Right renal pelvis (tissue), 4 donors: ENCODE measurements at regions not wholly inside any gene's neighbourhood (a gene's known extent, or its start where the extent isn't known, plus 50 kb on each side); places are given as distances from the start of the nearest gene placed in this dataset.
A peak's percentile ranks its signal among the peaks of the same experiment; 100 is the strongest.
"Not testable (repeated sequence)": the region's sequence is repeated elsewhere in the genome, so short reads cannot be mapped to it uniquely, and the experiment has no call there.

ENCODE experiments used
- DNase-seq, 4 donors: peaks; one replicate each; pipeline ENCODE4 v3.0.0-alpha.2; 2013; ENCODE audit warnings: low read depth in 4 of 4, low spot score in 3 of 4, missing footprints in 1 of 4

DNA sequence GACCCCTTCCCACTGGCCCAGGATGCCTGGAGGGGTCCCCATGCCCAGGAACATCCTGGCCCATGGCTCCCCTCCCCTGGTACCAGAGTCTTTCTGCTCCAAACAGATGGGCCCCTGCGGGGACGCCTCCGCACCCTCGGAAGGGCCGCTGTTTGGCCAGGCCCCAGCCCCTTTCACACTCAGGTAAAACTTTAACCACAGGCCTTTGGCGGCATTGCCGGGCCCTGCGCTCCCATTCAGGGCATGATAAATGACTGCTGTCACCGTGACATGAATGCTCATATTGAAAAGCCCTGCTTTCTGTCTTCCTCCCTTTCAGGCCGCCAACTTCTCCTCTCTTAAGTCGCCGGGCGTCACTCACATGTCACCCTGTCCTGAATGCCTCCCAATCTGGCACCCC, 141.5 kb upstream of the TOP1 start:
- no peak for DNase-seq

DNA sequence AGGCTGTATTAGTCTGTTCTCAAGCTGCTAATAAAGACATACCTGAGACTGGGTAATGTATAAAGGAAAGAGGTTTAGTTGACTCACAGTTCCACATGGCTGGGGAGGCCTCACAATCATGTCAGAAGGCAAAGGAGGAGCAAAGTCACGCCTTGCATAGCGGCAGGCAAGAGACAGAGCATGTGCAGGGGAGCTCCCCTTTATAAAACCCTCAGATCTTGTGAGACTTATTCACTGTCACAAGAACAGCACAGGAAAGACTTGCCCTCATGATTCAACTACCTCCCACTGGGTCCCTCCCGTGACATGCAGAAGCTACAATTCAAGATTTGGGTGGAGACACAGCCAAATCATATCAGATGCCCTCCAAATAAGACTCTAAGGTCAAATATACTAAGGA, 139.4 kb upstream of the TOP1 start:
- DNase-seq, result not testable (repeated sequence)

DNA sequence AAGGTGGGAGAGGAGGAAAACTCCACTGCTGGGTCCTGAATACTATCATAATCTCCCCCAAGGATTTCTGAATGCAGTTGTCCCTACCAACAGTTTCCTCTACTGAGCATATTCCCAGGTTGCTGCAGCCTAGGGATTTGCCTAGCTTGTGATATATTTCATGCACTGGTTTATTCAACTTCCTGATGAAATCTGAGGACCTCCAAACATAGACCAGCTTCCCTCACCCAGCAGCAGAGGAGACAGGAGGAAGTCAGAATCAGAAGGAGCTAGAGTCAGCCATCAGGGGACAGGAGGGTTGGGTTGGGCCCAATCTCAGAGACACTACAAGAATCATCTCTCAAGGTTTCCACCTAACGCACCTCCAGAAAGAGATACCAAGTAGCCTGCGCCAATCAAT, 138.4 kb upstream of the TOP1 start:
- DNase-seq, result no peak

DNA sequence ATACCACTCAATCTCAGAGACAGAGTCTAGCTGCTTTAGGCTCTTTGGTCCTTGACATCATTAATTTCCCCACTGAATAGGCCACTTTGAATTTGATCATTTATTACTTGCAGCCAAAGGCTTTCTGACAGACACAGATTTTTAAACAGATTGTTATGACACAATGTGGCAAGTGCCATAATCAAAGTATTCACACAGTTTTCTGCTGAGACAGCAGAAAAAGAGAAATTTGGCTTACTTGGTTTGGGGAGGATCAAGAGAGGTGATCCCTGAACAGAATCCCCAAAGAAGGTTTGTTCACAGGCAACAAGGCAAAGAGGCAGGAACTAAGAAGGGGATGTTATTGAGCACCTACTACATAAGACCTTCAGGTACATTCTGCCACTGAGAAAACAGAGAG, 138.0 kb upstream of the TOP1 start:
- DNase-seq, result no peak

DNA sequence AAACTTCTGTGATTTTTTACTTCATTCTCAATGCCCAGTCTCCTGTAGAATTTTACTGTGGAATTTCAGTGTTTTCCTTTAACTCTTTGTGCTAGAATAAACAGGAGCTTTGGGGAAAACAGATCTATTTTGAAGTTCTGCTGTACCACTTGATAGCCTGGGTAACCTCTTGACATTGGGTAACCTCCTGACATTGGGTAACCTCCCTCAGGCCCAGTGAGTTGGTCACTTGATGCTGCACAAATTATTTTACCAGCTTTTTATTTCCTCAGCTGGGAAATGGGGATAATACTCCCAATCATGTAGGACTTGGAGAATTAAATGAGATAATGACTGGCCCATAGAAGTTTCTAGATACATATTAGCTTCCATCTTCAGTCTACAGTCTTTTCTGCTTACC, 137.3 kb upstream of the TOP1 start:
- no peak for DNase-seq

DNA sequence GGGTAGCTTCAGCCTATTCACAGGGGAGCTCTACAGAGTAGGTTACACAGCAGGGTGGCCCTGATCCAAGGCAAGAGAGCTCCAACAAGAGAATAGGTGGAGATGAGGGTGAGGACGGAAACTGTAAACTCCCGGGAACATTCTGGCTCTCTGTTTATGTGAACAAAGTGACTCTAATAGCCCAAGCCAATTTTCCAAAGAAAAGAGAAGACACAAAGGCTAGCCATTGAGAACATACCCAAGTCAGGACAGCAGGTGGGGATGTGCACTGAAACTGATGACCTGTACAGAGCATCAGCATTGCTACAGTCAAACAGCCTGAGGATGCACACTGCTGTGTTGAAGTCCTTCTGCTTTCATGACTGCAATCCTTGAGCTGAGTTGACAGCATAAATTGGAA, 136.0 kb upstream of the TOP1 start:
- no peak for DNase-seq

DNA sequence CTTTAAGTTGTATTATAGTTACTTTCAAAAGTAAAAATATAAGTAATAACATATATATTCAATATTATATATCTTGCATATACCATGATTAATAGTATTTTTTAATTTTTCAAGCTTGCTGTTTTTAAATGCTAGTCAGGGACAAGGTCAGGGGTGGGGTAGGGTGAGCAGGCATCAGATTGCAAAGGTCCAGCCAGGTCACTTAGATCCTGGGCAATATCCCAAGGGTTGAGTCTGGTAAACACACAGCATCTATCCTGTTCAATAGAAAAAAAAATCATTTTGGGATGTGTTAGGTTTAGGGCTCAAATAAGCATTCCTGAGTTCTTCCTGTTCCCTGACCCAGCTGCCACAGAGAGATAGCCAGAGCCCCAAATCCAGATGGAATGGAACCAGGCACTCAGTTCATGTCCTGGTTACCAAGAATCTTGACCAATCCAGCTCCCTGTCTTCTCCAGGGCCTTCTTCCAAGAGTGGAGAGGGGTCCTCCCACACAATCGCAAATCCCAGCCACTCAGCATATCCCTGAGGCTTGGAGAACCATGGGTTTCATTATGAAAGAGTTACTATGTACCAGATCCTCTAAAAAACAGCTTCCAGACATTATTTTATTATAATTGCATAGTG, 134.9 kb upstream of the TOP1 start:
- no peak for DNase-seq

DNA sequence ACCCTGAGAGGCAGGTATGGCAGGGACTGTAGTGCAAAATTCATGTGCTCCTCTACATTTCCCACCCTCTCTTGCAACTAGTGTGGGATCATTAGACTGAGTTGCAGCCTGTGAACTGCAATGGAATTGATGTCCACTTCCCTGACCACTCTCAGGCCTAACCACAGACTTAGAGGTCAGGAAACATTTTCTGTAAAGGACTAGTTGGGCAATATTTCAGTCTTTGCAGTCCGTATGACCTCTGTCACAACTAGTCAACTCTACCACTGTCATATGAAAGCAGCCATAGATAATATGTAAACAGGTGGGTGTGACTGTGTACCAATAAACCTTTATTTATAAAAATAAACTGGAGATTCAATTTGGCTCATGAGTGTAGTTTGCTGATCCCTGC, 134.4 kb upstream of the TOP1 start:
- DNase-seq, result no peak

DNA sequence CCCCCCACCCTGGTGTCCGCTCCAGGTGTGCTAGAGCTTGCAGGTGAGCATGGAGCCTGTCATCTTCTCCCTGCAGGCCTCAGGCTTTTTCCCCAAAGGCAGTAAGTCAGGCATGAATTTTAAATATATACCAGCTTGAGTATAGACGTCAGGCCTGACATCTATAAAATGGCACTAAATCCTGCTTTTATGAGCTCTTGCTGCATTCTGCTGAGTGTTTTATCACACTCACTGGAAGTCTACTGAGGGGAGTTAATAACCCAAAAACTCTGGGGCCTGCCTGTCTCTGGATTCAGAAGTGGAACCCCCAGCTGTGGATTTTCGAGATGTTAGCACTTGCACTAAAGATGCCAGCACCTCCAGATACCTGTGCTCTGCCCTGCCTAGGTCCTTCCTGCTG, 133.4 kb upstream of the TOP1 start:
- DNase-seq, result peak in 1 of 4 donors; percentile 18

DNA sequence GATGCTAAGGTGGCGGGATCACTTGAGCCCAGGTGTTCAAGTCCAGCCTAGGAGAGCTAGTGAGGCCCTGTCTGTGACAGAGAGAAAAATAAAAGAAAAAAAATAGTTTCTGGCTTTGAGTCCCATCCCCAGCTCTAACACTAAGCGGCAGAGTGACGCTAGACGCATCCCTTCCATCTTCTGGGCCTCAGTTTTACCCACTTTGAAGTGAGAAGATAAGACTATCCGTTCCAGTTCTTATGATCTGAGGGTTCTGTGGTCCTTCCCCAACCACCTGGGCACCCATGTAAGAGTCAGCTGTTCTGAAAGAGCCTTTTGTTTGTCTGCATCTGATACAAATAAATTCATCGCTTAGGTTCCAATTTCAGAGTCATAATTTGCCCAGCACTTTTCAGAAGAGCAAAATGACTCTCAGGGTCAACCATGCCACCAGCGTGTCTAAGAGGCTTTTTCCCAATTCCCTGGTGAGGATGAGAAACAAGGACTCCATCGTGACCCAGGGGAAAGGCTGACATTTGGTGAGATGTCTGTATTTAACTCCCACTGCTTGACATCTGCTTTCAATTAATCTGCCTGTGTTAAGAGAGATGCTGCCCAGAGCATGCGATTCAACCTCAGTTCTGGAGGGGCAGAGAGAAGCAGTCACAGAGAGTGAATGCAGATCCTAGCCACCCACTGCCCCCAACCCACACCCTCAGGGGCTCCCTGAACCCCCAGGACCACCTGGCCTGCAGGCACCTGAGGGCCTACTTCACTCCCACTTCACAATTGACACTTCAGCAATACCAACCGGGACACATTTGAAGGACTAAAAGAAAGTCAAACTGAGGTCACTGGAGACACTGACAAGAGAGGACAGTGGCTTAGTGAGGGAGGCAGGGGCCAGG, 131.6 kb upstream of the TOP1 start:
- no peak for DNase-seq

DNA sequence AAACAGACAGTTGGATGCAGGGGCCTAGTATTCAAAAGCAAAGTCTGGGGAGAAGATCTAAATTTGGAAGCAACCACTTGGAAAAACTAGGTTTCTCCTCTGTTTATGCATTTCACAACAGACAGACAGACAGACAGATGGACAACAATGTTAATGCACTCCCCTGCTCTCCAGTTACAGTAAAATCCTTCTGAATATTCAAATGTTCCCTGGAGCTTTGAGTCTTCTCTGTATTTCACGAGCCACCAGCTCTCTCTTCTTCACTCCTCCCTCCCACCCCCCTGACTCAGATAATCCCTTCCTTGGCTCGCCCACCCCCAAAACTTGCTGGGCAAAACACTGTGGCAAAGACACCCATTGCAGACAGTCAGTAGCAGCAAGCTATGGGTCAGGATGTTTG, 129.3 kb upstream of the TOP1 start:
- DNase-seq, result no peak

DNA sequence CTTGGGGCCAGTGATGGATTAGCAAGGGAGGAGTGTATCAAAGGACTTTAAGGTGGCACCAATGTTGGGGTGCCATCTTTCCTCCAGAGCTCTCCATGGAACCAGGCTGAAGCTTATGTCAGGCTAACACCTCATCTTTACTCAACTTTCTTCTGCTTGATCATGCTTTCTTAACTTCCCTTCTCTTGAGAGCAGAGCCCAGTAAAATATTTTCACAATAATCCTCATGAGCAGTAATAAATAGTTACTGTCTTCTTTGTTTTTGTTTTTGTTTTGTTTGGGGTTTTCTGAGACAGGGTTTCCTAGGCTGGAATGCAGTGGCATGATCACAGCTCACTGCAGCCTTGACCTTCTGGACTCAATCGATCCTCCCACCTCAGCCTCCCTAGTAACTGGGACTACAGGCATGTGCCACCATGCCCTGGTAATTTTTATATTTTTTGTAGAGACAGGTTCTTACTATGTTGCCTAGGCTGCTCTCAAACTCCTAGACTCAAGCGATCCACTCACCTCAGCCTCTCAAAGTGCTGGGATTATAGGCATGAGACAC, 127.9 kb upstream of the TOP1 start:
- no peak for DNase-seq

DNA sequence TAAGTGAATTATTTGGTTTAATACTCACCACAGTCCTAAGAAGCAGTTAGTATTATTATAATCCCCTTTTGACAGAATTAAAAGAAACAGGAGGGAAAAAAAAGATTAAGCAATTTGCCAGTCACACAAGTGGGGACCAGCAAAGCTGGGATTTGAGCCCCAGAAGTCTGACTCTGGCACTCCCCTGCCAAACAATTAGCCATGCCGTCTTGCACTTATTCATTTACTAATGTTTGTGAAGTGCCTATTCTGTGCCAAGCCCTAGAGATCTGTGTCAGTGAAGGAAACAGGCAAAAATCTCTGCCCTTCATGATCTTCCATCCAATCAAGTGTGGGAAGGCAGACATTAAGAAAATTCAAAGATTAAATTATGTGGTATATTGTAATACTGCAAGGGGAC, 126.0 kb upstream of the TOP1 start:
- DNase-seq, result no peak

DNA sequence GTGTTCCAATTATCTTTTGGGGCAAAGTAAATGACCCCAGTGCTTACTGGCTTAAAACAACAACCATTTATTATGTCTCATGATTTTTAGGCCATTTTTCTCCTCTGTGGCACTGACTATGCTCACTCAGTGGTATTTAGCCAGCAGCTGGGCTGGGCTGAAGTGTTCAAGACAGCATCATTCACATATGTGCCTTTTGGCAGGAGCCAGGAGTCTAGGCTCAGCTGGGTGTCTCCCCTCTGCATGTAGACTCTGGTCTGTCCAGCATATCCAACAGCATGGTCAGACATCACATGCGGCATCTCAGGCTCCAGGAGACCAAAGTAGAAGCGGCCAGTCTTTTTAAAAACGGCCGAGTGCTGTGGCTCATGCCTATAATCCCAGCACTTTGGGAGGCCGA, 120.3 kb upstream of the TOP1 start:
- DNase-seq, result no peak

DNA sequence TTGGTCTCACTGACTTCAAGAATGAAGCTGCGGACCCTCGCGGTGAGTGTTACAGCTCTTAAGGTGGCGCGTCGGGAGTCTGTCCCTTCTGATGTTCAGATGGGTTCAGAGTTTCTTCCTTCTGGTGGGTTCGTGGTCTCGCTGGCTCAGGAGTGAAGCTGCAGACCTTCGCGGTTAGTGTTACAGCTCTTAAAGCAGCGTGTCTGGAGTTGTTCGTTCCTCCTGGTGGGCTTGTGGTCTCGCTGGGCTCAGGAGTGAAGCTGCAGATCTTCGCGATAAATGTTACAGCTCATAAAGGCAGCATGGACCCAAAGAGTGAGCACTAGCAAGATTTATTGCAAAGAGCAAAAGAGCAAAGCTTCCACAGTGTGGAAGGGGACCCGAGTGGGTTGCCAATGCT, 119.1 kb upstream of the TOP1 start:
- DNase-seq, result not testable (repeated sequence)

DNA sequence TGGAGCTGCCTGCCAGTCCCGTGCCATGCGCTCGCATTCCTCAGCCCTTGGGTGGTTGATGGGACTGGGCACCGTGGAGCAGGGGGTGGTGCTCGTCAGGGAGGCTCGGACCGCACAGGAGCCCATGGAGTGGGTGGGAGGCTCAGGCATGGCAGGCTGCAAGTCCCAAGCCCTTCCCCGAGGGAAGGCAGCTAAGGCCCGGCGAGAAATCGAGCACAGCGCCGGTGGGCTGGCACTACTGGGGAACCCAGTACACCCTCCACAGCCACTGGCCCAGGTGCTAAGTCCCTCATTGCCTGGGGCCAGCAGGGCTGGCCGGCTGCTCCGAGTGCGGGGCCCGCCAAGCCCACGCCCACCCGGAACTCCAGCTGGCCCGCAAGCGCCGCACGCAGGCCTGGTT, 118.2 kb upstream of the TOP1 start:
- not testable (repeated sequence) for DNase-seq

DNA sequence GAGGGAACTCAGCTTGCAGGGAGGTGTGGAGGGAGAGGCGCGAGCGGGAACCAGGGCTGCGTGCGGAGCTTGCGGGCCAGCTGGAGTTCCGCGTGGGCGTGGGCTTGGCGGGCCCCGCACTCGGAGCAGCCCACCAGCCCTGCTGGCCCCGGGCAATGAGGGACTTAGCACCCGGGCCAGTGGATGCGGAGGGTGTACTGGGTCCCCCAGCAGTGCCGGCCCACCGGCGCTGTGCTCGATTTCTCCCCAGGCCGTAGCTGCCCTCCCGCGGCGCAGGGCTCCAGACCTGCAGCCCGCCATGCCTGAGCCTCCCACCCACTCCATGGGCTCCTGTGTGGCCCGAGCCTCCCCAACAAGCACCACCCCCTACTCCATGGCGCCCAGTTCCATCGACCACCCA, 117.5 kb upstream of the TOP1 start:
- not testable (repeated sequence) for DNase-seq

DNA sequence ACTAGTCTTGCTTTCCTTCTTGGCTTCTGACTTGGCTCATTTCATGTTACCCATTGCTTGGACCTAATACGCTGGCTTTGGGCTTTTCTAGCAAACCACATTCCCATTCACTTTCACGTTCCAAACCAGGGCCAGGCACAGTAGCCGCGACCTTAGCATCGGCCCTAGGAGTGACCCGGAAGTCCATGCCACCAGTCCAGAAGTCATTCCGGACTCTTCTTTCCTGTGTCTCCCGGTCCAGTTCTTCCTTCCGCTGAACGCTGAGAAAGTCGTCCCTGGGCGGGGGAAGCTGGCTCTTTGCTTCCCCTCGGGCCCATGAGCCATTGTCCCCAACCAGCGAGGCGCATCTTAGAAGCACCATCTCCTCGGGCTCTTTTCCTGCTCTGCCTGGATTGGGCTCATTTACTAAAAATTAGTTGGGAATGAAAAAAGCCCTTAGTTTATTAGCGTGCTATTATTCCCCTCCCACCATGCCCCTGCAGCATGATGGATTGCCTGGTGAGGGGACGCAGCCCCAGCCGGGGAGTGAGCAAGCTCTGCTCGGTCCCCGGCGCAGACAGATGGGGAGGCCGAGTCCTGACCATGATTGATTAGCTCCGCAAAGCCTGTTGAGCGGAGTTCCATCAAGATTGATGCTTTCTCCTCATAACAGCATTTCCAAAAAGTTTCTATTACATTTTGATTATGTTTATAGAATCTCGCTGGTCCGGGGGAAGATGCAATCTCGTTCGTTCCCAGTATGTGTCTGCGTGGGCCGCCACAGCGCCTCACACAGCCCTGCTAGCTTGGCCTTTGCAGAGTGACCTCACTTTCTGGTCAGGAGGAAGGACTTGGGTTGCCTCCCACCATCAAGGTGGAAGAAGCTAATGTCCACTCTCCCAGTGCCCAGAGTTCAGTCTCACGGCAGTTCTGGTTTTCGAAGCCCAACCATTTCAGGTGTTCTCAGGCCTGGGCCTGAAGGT, 115.1 kb upstream of the TOP1 start:
- DNase-seq, result no peak

DNA sequence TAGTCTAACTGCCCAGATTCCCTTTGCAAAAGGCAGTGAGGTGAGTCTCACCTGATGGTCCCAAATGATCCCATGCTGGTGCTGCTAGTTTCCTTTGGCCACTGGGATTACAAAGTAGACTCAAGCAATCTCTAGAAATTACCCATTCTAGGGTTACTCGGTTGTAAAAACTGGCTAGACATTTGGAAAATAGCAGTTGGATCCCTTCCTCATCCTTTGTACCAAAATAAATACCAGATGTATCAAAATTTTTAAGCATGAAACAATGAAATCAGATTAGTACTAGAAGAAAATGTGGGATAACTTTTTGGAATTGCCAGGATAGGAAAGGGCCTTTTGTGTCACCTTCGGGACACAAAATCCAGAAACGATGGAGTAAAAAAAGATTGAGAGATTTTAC, 112.9 kb upstream of the TOP1 start:
- DNase-seq, result no peak

DNA sequence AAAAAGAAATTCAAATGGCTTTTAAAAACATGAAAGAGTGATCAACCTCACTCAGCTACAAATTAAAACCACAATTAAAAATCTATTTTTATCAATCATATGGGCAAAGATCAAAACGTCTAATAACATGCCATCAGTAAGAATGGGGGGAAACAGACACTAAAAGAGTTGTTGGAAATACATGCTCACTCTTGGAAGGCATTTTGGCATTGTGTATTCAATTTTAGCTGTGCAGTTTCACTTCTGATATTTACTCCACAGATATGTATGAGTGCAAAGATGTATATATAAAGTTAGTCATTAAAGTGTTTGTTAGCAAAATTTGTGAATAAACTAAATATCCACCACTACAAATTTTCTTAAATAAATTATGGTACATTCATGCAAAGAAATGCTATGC, 112.3 kb upstream of the TOP1 start:
- DNase-seq, result no peak

DNA sequence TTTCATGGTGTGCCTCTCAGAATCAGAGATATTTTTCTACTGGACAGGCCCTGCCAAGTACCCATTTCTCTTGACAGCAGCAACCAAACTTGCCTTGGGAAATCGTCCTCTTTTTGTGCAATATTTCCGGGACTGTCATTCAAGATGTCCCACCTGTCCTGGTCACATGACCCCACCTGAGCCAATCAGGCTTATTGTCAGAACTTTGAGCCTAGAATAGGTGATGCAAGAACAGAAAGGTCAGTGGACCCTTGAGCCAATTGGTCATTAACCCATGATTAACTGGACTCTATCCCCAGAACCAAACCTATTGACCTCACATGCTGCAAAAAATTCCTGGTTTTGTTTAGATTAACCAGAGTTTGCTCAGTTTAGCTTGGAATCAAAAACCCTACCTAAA, 108.3 kb upstream of the TOP1 start:
- DNase-seq, result no peak
